Mesenchymal stem cell (in vitro differentiated cells and primary cell): ENCODE measurements at regions not wholly inside any gene's neighbourhood (a gene's known extent, or its start where the extent isn't known, plus 50 kb on each side); places are given as distances from the start of the nearest gene placed in this dataset.
"Not testable (repeated sequence)": the region's sequence is repeated elsewhere in the genome, so short reads cannot be mapped to it uniquely, and the experiment has no call there.

Source experiments
- DNase-seq: peaks from one replicate; pipeline ENCODE4 v3.0.0-alpha.2; 2013
- H2AFZ ChIP-seq: one replicate; pipeline ENCODE4 v1.6.1; 2013; ENCODE audit warnings: low read depth, mild to moderate bottlenecking, control low read depth, inconsistent platforms, low read length, moderate library complexity
- H2AK5ac ChIP-seq: 2 replicates; pipeline ENCODE4 v1.6.1; 2013; ENCODE audit warnings: low read length, moderate library complexity, mild to moderate bottlenecking, inconsistent platforms; ENCODE audit not compliant: severe bottlenecking
- H2BK120ac ChIP-seq: one replicate; pipeline ENCODE4 v1.6.1; 2013; ENCODE audit warnings: low read depth, mild to moderate bottlenecking, inconsistent platforms, low read length, moderate library complexity
- H2BK12ac ChIP-seq, 2 experiments: one replicate each; pipeline ENCODE4 v1.6.1; 2013; ENCODE audit warnings: inconsistent platforms in 2 of 2, low read length in 2 of 2, mild to moderate bottlenecking in 2 of 2, moderate library complexity in 2 of 2, control low read depth in 1 of 2
- H2BK15ac ChIP-seq: one replicate; pipeline ENCODE4 v1.6.1; 2013; ENCODE audit warnings: mild to moderate bottlenecking, low read depth, inconsistent platforms; ENCODE audit not compliant: poor library complexity, severe bottlenecking
- H2BK5ac ChIP-seq: 2 replicates; pipeline ENCODE4 v1.6.1; 2013; ENCODE audit warnings: low read depth, mild to moderate bottlenecking, low read length, control low read depth, inconsistent platforms; ENCODE audit not compliant: poor library complexity, severe bottlenecking
- H3K14ac ChIP-seq, 2 experiments: one replicate each; pipeline ENCODE4 v1.6.1; 2013; ENCODE audit warnings: inconsistent platforms in 2 of 2, low read length in 2 of 2, control low read depth in 1 of 2, mild to moderate bottlenecking in 1 of 2, moderate library complexity in 1 of 2
- H3K18ac ChIP-seq, 2 experiments: one replicate each; pipeline ENCODE4 v1.6.1; 2013; ENCODE audit warnings: inconsistent platforms in 2 of 2, low read length in 2 of 2, control low read depth in 1 of 2, low read depth in 1 of 2, mild to moderate bottlenecking in 1 of 2
- H3K23ac ChIP-seq, 2 experiments: one replicate each; pipeline ENCODE4 v1.6.1; 2013; ENCODE audit warnings: inconsistent platforms in 2 of 2, low read length in 2 of 2, mild to moderate bottlenecking in 2 of 2, moderate library complexity in 2 of 2, control low read depth in 1 of 2
- H3K27ac ChIP-seq: 2 replicates; pipeline ENCODE4 v1.5.1; 2013; ENCODE audit warnings: mild to moderate bottlenecking, moderate library complexity, low read length, control low read depth, inconsistent platforms; ENCODE audit not compliant: poor library complexity, severe bottlenecking
- H3K27me3 ChIP-seq, 2 experiments: 2 replicates each; pipeline versions ENCODE4 v1.6.1 to v1.7.0; 2013; ENCODE audit warnings: low read length in 2 of 2, mild to moderate bottlenecking in 2 of 2, moderate library complexity in 2 of 2, control low read depth in 1 of 2, inconsistent platforms in 1 of 2; ENCODE audit not compliant: control insufficient read depth in 1 of 2, insufficient read depth in 1 of 2
- H3K36me3 ChIP-seq, 2 experiments: 2 replicates each; pipeline versions ENCODE4 v1.6.1 to v1.7.0; 2013; ENCODE audit warnings: low read length in 2 of 2, control low read depth in 1 of 2, inconsistent platforms in 1 of 2, low read depth in 1 of 2, mild to moderate bottlenecking in 1 of 2; ENCODE audit not compliant: insufficient read depth in 2 of 2, control insufficient read depth in 1 of 2
- H3K4ac ChIP-seq, 2 experiments: one replicate each; pipeline ENCODE4 v1.6.1; 2013; ENCODE audit warnings: inconsistent platforms in 2 of 2, low read length in 2 of 2, mild to moderate bottlenecking in 2 of 2, moderate library complexity in 2 of 2, control low read depth in 1 of 2, low read depth in 1 of 2
- H3K4me1 ChIP-seq: 2 replicates; pipeline ENCODE4 v1.6.1; 2013; ENCODE audit warnings: low read depth, low read length, control low read depth; ENCODE audit not compliant: control insufficient read depth, insufficient read depth
- H3K4me2 ChIP-seq: 2 replicates; pipeline ENCODE4 v1.6.1; 2013; ENCODE audit warnings: low read length, mild to moderate bottlenecking, inconsistent platforms; ENCODE audit not compliant: poor library complexity, severe bottlenecking
- H3K4me3 ChIP-seq, 2 experiments: 2 replicates each; pipeline versions ENCODE4 v1.5.1 to v1.7.0; 2013; ENCODE audit warnings: low read length in 2 of 2, mild to moderate bottlenecking in 2 of 2, control low read depth in 1 of 2, low read depth in 1 of 2; ENCODE audit not compliant: insufficient read depth in 1 of 2
- H3K79me1 ChIP-seq: replicated peaks from 2 replicates; pipeline ENCODE4 v1.6.1; 2013; ENCODE audit warnings: mild to moderate bottlenecking, control low read depth, low read length, inconsistent platforms; ENCODE audit not compliant: poor library complexity, severe bottlenecking
- H3K9ac ChIP-seq: 2 replicates; pipeline ENCODE4 v1.7.0; 2013; ENCODE audit warnings: mild to moderate bottlenecking, low read length, moderate library complexity
- H3K9me3 ChIP-seq: 2 replicates; pipeline ENCODE4 v1.7.0; 2013; ENCODE audit warnings: mild to moderate bottlenecking, low read length; ENCODE audit not compliant: control insufficient read depth
- H4K8ac ChIP-seq: one replicate; pipeline ENCODE4 v1.6.1; 2013; ENCODE audit warnings: inconsistent platforms, mild to moderate bottlenecking, low read length, moderate library complexity
- H4K91ac ChIP-seq: one replicate; pipeline ENCODE4 v1.6.1; 2013; ENCODE audit warnings: mild to moderate bottlenecking, low read length, inconsistent platforms
- WGBS: methylation state at CpG from one replicate; pipeline ENCODE4 v1.1.7; 2013; ENCODE audit warnings: mixed read lengths; 5-methylcytosine and 5-hydroxymethylcytosine counted together

- 56% methylated on average over 9 of the region's 11 CpGs for WGBS
- Histone ChIP-seq H3K9me3 (no peaks in the 10 kb centered on the region), H2BK15ac (no peak overlapping the region)
Observed at GRCh38 chr15:98549003-98549402, 99.3 kb upstream of the IGF1R start.

GRCh38 chr15:98549741-98550140 is 98.6 kb upstream of the IGF1R start:
- Histone ChIP-seq H3K18ac (no peak overlapping the region), H2BK12ac (no peak overlapping the region), H3K79me1 (no peaks in the 10 kb centered on the region), H3K4ac (no peak overlapping the region), H3K9me3 (no peaks in the 10 kb centered on the region), H4K91ac (no peak overlapping the region), H3K9ac (no peak overlapping the region), H3K4me3 (no peak overlapping the region), H3K14ac (no peak overlapping the region), H3K4me1 (peaks cover 15% of the 10 kb centered on the region), H2AFZ (no peak overlapping the region), H2BK120ac (no peak overlapping the region), H4K8ac (no peak overlapping the region), H2AK5ac (no peak overlapping the region), H3K36me3 (no peaks in the 10 kb centered on the region), H2BK5ac (no peak overlapping the region), H3K27me3 (peaks cover 9 to 37% of the 10 kb centered on the region in 2 experiments), H3K4me2 (no peak overlapping the region), H2BK15ac (no peak overlapping the region), H3K23ac (no peak overlapping the region), H3K27ac (no peak overlapping the region)
- WGBS = 97% methylated on average over 24 of the region's 26 CpGs
- no peak for DNase-seq

More at GRCh38 chr15:98549003-98549402, 99.3 kb upstream of the IGF1R start:
- Histone ChIP-seq H4K8ac (peak overlapping the region; percentile 24), H2BK12ac (peak overlapping the region in 1 of 2 experiments; percentile 17), H3K79me1 (no peaks in the 10 kb centered on the region), H3K4ac (peak overlapping the region in 1 of 2 experiments; percentile 27), H2BK120ac (no peak overlapping the region), H3K4me1 (peaks cover 15% of the 10 kb centered on the region), H3K4me3 (peak overlapping the region in 1 of 2 experiments; percentile 85), H3K9ac (peak overlapping the region; percentile 94), H2BK5ac (no peak overlapping the region), H4K91ac (no peak overlapping the region), H2AK5ac (no peak overlapping the region), H3K27me3 (peaks cover 9 to 37% of the 10 kb centered on the region in 2 experiments), H3K36me3 (no peaks in the 10 kb centered on the region), H3K27ac (no peak overlapping the region), H3K4me2 (peak overlapping the region; percentile 83), H2AFZ (no peak overlapping the region), H3K18ac (peak overlapping the region in 1 of 2 experiments; percentile 66), H3K23ac (no peak overlapping the region), H3K14ac (no peak overlapping the region)
- DNase-seq = no peak

DNA sequence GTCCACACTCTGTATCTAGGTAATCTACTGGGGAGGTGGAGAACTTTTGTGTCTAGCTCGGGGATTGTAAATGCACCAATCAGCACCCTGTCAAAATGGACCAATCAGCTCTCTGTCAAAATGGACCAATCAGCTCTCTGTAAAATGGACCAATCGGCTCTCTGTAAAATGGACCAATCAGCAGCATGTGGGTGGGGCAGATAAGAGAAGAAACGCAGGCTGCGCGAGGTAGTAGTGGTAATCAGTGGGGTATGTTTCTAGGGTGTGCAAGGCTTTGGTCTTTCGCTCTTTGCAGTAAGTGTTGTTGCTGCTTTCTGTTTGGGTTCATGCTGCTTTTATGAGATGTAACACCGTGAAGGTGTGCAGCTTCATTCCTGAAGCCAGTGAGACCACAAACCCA is 98.0 kb upstream of the IGF1R start:
- H2BK5ac ChIP-seq, H3K27ac ChIP-seq, H3K79me1 ChIP-seq, H4K91ac ChIP-seq, H4K8ac ChIP-seq, H3K9ac ChIP-seq, H2BK12ac ChIP-seq, H2AK5ac ChIP-seq, H3K23ac ChIP-seq, H3K36me3 ChIP-seq, H3K4me2 ChIP-seq, H3K14ac ChIP-seq, H3K4ac ChIP-seq, DNase-seq, H2AFZ ChIP-seq, H2BK15ac ChIP-seq, H2BK120ac ChIP-seq, H3K9me3 ChIP-seq, H3K18ac ChIP-seq, H3K4me3 ChIP-seq: not testable (repeated sequence)
- 87% methylated on average over 6 of the region's 7 CpGs for WGBS
- H3K4me1 ChIP-seq = peaks cover 15% of the 10 kb centered on the region
- peaks cover 9 to 38% of the 10 kb centered on the region in 2 experiments for H3K27me3 ChIP-seq

DNA sequence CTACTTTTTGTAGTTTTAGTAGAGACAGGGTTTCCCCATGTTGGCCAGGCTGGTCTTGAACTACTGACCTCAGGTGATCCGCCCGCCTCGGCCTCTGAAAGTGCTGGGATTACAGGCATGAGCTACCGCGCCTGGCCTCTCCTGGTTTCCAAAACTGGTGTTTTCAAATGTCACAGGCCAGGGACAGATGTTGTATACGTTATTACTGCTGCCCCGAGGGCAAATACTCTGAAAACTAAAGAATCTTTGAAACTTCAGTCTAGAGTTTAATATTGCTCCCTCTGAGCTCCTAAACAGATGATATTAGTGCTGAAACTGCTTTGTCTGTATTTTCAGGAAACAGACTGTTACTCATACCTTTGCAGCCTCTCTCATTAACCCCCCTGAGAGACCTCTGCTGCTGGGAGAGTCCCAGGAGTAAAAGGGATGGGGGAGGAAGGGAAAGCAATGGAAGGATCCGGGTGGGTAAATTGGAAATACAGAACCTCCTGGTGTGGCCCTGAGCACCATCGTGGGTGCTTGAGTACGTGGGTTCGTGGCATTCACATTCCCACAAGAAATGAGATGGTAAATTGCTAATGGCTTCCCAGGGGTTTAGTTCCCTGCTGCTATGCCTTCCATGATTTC is 96.3 kb upstream of the IGF1R start:
- Histone ChIP-seq H3K4me2 (no peak overlapping the region), H3K4ac (no peak overlapping the region), H3K9ac (no peak overlapping the region), H3K14ac (peak overlapping the region in 1 of 2 experiments; percentile 27), H3K18ac (no peak overlapping the region), H2BK120ac (no peak overlapping the region), H3K27ac (no peak overlapping the region), H3K23ac (no peak overlapping the region), H3K4me3 (no peak overlapping the region), H2BK12ac (no peak overlapping the region), H2BK15ac (no peak overlapping the region), H2AK5ac (no peak overlapping the region), H3K27me3 (peaks cover 9 to 26% of the 10 kb centered on the region in 2 experiments), H3K9me3 (no peaks in the 10 kb centered on the region), H2BK5ac (no peak overlapping the region), H3K4me1 (peaks cover 15% of the 10 kb centered on the region), H4K8ac (no peak overlapping the region), H2AFZ (no peak overlapping the region), H4K91ac (no peak overlapping the region), H3K36me3 (no peaks in the 10 kb centered on the region), H3K79me1 (no peaks in the 10 kb centered on the region)
- WGBS = 75% methylated on average over 9 of the region's 11 CpGs
- no peak for DNase-seq
